Endothelial cell of umbilical vein (primary cell): ENCODE measurements at regions not wholly inside any gene's neighbourhood (a gene's known extent, or its start where the extent isn't known, plus 50 kb on each side); places are given as distances from the start of the nearest gene placed in this dataset.

Experiments
- BruUV-seq: library from RNA; stranded (reverse); fragments of 400-500 nt; replicated peaks from 2 replicates; lab custom pipeline; 2021; lab: Mats Ljungman, UMichigan
- CTCF ChIA-PET: fragments of 300-600, 350-600 bp; sonication (Branson Sonifier 250); formaldehyde crosslinking; loops from one replicate; lab custom pipeline; 2021; ENCODE audit warnings: antibody characterized with exemption, inconsistent platforms; lab: Charles Lee
- POLR2A ChIA-PET: fragments of 300-600, 350-600 bp; sonication (Branson Sonifier 250); formaldehyde crosslinking; loops from one replicate; lab custom pipeline; 2021; ENCODE audit warnings: antibody characterized with exemption, inconsistent platforms; lab: Charles Lee
- DNase-seq: peaks from one replicate; pipeline ENCODE4 v3.0.0-alpha.2; 2011; ENCODE audit warnings: low read depth, low spot score
- FAIRE-seq: peaks from 2 replicates; lab custom pipeline; 2011; peaks lifted over from hg19 to GRCh38; lab: Jason Lieb, UNC
- H2AFZ ChIP-seq: 2 replicates; pipeline ENCODE4 v1.6.0; 2012; ENCODE audit warnings: low read depth, low read length, control low read depth, inconsistent platforms
- H3K27ac ChIP-seq: 2 replicates; pipeline ENCODE4 v1.5.1; 2011; ENCODE audit warnings: low read depth, mild to moderate bottlenecking, control low read depth, low read length, moderate library complexity; ENCODE audit not compliant: insufficient read depth
- H3K27me3 ChIP-seq, 2 experiments: 2 replicates each; pipeline versions ENCODE4 v1.6.0 to v1.6.1; 2011; ENCODE audit warnings: low read length in 2 of 2, mixed read lengths in 1 of 2; ENCODE audit not compliant: control insufficient read depth in 2 of 2, insufficient read depth in 2 of 2
- H3K36me3 ChIP-seq, 2 experiments: 2 replicates in 1 of 2; 3 replicates in 1 of 2; pipeline ENCODE4 v1.5.1; 2011; ENCODE audit warnings: low read length in 2 of 2, mild to moderate bottlenecking in 1 of 2, moderate library complexity in 1 of 2; ENCODE audit not compliant: control insufficient read depth in 2 of 2, insufficient read depth in 2 of 2; ENCODE audit errors: extremely low read depth in 1 of 2
- H3K4me1 ChIP-seq: 3 replicates; pipeline ENCODE4 v1.5.1; 2011; ENCODE audit warnings: mild to moderate bottlenecking, low read length; ENCODE audit not compliant: control insufficient read depth, insufficient read depth; ENCODE audit errors: extremely low read depth
- H3K4me2 ChIP-seq: 2 replicates; pipeline ENCODE4 v1.6.1; 2011; ENCODE audit warnings: low read length, control low read depth, mixed read lengths; ENCODE audit not compliant: insufficient read depth
- H3K4me3 ChIP-seq, 3 experiments: fragments of 200-600 bp in 1 of 3; sonication (generic), shearing (Covaris generic) in 1 of 3; replicated peaks in 1 of 3; 2 replicates each; pipeline ENCODE4 v1.5.1; 2011 to 2016; ENCODE audit warnings: control low read depth in 3 of 3, low read length in 3 of 3, mild to moderate bottlenecking in 2 of 3, inconsistent platforms in 1 of 3, low read depth in 1 of 3, moderate library complexity in 1 of 3; ENCODE audit not compliant: insufficient read depth in 1 of 3
- H3K79me2 ChIP-seq: 2 replicates; pipeline ENCODE4 v1.6.0; 2012; ENCODE audit warnings: low read length, inconsistent platforms; ENCODE audit not compliant: control insufficient read depth, insufficient read depth
- H3K9ac ChIP-seq: replicated peaks from 2 replicates; pipeline ENCODE3; 2011; ENCODE audit warnings: low read length, control low read depth; ENCODE audit not compliant: insufficient read depth; ENCODE audit errors: extremely low read depth
- H3K9me1 ChIP-seq: replicated peaks from 3 replicates; pipeline ENCODE4 v1.6.0; 2011; ENCODE audit warnings: mild to moderate bottlenecking, low read length; ENCODE audit not compliant: control insufficient read depth, insufficient read depth; ENCODE audit errors: extremely low read depth
- H3K9me3 ChIP-seq: replicated peaks from 2 replicates; pipeline ENCODE4 v1.5.1; 2012; ENCODE audit warnings: low read length, inconsistent platforms; ENCODE audit not compliant: control insufficient read depth, insufficient read depth
- H4K20me1 ChIP-seq: replicated peaks from 2 replicates; pipeline ENCODE3; 2011; ENCODE audit warnings: mild to moderate bottlenecking, low read length; ENCODE audit not compliant: control insufficient read depth, insufficient read depth; ENCODE audit errors: extremely low read depth
- EZH2 ChIP-seq: IDR thresholded peaks from 2 replicates; pipeline ENCODE4 v1.6.1; 2012; ENCODE audit warnings: borderline replicate concordance, low read depth, mild to moderate bottlenecking, moderate library complexity, low read length, inconsistent platforms; ENCODE audit not compliant: severe bottlenecking
- FOS ChIP-seq: IDR thresholded peaks from 2 replicates; pipeline ENCODE4 v1.6.1; 2011; ENCODE audit warnings: mild to moderate bottlenecking, low read length, moderate library complexity, borderline replicate concordance; ENCODE audit not compliant: insufficient read depth
- GATA2 ChIP-seq: IDR thresholded peaks from 2 replicates; pipeline ENCODE4 v1.7.0; 2011; ENCODE audit warnings: low read depth, mild to moderate bottlenecking, moderate library complexity, mixed read lengths, low read length; ENCODE audit not compliant: insufficient read length, insufficient read depth
- JUN ChIP-seq: IDR thresholded peaks from 2 replicates; pipeline ENCODE4 v1.6.1; 2011; ENCODE audit warnings: borderline replicate concordance, low read depth; ENCODE audit not compliant: insufficient read length, insufficient read depth
- MAX ChIP-seq: IDR thresholded peaks from 2 replicates; pipeline ENCODE4 v1.6.1; 2011; ENCODE audit not compliant: insufficient read depth, insufficient read length
- MYC ChIP-seq: IDR thresholded peaks from one replicate; pipeline ENCODE4 v1.6.1; 2011; ENCODE audit warnings: mild to moderate bottlenecking, low read depth, low read length
- POLR2A ChIP-seq: IDR thresholded peaks from 2 replicates; pipeline ENCODE4 v1.6.1; 2012; ENCODE audit warnings: low read depth, mild to moderate bottlenecking, control low read depth, low read length
- POLR2AphosphoS5 ChIP-seq: IDR thresholded peaks from 2 replicates; pipeline ENCODE4 v1.6.1; 2012; ENCODE audit warnings: low read depth, mild to moderate bottlenecking, control low read depth, low read length, moderate library complexity; ENCODE audit not compliant: insufficient read depth
- dilution Hi-C: fragments of 300-500 bp; cut with MboI; formaldehyde crosslinking; loops from one replicate; pipeline ENCODE4 v1.15.0; 2019; ENCODE audit warnings: low sequenced_read_pairs; ENCODE audit not compliant: extremely low pct_ligation_motif_present
- intact Hi-C: fragments of 100-400 bp; cut with micrococcal nuclease; formaldehyde crosslinking; loops from one replicate; pipeline ENCODE4 v1.10.0; 2022
- TF ChIP-seq, protein P1 (sequence below), 2 donors: IDR thresholded peaks; 1 replicate in 1 of 2; 2 replicates in 1 of 2; pipeline ENCODE4 v1.5.1; 2011; ENCODE audit warnings: low read length in 2 of 2, mild to moderate bottlenecking in 2 of 2, moderate library complexity in 2 of 2, control low read depth in 1 of 2, inconsistent platforms in 1 of 2, low read depth in 1 of 2; ENCODE audit not compliant: insufficient read depth in 1 of 2; ENCODE audit errors: extremely low read depth in 1 of 2

GRCh38 chr3:148131990-148132638 is 565.6 kb upstream of the AGTR1 start:
- ChIA-PET POLR2A (no interaction called here), CTCF (no interaction called here)
- TF ChIP-seq POLR2A (no peak), EZH2 (no peak), MYC (no peak), MAX (no peak), FOS (no peak), POLR2AphosphoS5 (no peak), JUN (no peak), GATA2 (no peak)
- TF ChIP-seq, protein P1, sequence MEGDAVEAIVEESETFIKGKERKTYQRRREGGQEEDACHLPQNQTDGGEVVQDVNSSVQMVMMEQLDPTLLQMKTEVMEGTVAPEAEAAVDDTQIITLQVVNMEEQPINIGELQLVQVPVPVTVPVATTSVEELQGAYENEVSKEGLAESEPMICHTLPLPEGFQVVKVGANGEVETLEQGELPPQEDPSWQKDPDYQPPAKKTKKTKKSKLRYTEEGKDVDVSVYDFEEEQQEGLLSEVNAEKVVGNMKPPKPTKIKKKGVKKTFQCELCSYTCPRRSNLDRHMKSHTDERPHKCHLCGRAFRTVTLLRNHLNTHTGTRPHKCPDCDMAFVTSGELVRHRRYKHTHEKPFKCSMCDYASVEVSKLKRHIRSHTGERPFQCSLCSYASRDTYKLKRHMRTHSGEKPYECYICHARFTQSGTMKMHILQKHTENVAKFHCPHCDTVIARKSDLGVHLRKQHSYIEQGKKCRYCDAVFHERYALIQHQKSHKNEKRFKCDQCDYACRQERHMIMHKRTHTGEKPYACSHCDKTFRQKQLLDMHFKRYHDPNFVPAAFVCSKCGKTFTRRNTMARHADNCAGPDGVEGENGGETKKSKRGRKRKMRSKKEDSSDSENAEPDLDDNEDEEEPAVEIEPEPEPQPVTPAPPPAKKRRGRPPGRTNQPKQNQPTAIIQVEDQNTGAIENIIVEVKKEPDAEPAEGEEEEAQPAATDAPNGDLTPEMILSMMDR (IDR thresholded peaks at IDR 0.05; ENCODE audit: extremely low read depth in 1 of 2, insufficient read depth in 1 of 2, low read depth in 1 of 2, low read length in 2 of 2), result no peak
- no peaks in the 10 kb centered on the region for H4K20me1 ChIP-seq
- no peaks in the 10 kb centered on the region for H3K79me2 ChIP-seq
- no peak overlapping the region for H3K9ac ChIP-seq
- intact Hi-C loops (no loop called here), dilution Hi-C loops (no loop called here)
- no TSS peak for BruUV-seq
- FAIRE-seq (no peak), DNase-seq (no peak)
- no peaks in the 10 kb centered on the region for H3K4me1 ChIP-seq
- H3K9me1 ChIP-seq, result no peaks in the 10 kb centered on the region
- no peak overlapping the region for H3K27ac ChIP-seq
- H3K27me3 ChIP-seq, result no peaks in the 10 kb centered on the region
- no peak overlapping the region for H2AFZ ChIP-seq
- no peaks in the 10 kb centered on the region for H3K36me3 ChIP-seq
- H3K9me3 ChIP-seq, result no peaks in the 10 kb centered on the region
- H3K4me2 ChIP-seq, result no peak overlapping the region
- H3K4me3 ChIP-seq, result no peak overlapping the region
